B cell (primary cell): ENCODE measurements at regions not wholly inside any gene's neighbourhood (a gene's known extent, or its start where the extent isn't known, plus 50 kb on each side); places are given as distances from the start of the nearest gene placed in this dataset.

Experiments used
- CTCF ChIP-seq: fragments of 200-600 bp; IDR thresholded peaks from one replicate; pipeline ENCODE4 v1.8.0; 2022; ENCODE audit warnings: antibody characterized with exemption, mild to moderate bottlenecking
- EZH2 ChIP-seq: IDR thresholded peaks from 2 replicates; pipeline ENCODE4 v1.6.1; 2012; ENCODE audit warnings: borderline replicate concordance, low read depth, mild to moderate bottlenecking, moderate library complexity, low read length; ENCODE audit not compliant: insufficient read depth, poor library complexity, severe bottlenecking

GRCh38 chr6:140138311-140139010, 764.0 kb upstream of the CITED2 start:
- TF ChIP-seq CTCF = no peak
- TF ChIP-seq EZH2 = no peak
